ENCODE measurements at regions not wholly inside any gene's neighbourhood (a gene's known extent, or its start where the extent isn't known, plus 50 kb on each side); places are given as distances from the start of the nearest gene placed in this dataset.
"Not testable (repeated sequence)": the region's sequence is repeated elsewhere in the genome, so short reads cannot be mapped to it uniquely, and the experiment has no call there.

DNA sequence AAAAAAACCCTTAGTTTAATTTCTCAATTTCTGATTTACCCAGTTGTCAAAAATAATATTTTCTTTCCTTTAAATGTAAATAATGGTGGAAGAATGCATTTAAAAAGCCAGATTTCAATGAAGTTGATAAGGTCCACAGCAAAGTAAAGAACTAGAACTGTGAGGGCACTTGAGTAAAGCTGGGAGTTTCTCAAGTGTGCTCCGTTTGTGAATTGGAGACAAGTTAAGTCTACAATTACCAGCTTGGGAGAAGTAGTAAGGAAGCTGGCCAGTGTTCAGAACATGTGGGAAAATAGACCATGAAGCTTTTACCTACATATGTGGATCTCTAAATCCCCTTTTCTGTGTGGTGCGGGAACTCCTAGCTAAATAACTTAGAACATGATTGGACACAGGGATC is 239.4 kb downstream of the OXSM start:
- ChIA-PET POLR2A (no interaction called here), CTCF (no interaction called here)
- no peak overlapping the region for H3K4me3 Mint-ChIP-seq
- peaks cover 9% of the 10 kb centered on the region for H3K9me3 Mint-ChIP-seq
- DNase-seq (no peak), ATAC-seq (no peak)
- no peak overlapping the region for H3K27ac Mint-ChIP-seq
- no peaks in the 10 kb centered on the region for H3K36me3 Mint-ChIP-seq (ENCODE audit: low read depth)
- intact Hi-C loops (cut with micrococcal nuclease): no loop called here
- no peaks in the 10 kb centered on the region for H3K4me1 Mint-ChIP-seq (ENCODE audit: low read depth)
- H3K27me3 Mint-ChIP-seq: no peaks in the 10 kb centered on the region
- no peak for TF ChIP-seq CTCF (IDR thresholded peaks at IDR 0.05)

DNA sequence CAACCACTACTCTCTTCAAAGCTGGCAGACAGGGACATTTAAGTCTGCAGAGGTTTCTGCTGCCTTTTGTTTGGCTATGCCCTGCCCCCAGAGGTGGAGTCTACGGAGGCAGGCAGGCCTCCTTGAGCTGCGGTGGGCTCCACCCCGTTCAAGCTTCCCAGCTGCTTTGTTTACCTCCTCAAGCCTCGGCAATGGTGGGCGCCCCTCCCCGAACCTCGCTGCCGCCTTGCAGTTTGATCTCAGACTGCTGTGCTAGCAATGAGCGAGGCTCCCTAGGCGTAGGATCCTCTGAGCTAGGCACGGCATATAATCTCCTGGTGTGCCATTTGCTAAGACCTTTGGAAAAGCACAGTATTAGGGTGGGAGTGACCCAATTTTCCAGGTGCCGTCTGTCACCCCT is 252.2 kb downstream of the OXSM start:
- H3K4me3 Mint-ChIP-seq; H3K4me1 Mint-ChIP-seq (ENCODE audit: low read depth); H3K27ac Mint-ChIP-seq; POLR2A ChIA-PET; ATAC-seq; H3K36me3 Mint-ChIP-seq (ENCODE audit: low read depth); DNase-seq; CTCF ChIA-PET; H3K27me3 Mint-ChIP-seq; intact Hi-C loops (cut with micrococcal nuclease): not testable (repeated sequence)
- peaks cover 16% of the 10 kb centered on the region for H3K9me3 Mint-ChIP-seq

DNA sequence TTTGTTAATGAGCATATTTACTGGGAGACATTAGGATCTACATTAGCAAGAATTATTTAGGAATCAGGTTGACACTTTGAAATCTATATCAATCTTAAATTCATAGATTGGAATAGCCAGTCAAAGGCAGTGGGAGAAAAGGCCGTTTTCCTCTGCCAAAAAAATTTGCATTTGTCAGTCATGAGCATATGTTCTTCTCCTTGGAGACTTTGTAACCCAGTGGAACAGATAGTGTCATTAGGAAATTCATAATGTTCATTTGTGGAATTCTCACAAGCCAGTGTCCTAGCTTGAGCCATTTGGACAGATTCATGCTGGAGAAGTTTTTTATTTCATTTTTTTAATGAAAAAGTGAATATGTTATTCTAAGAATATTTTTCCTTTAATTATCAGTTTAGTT is 260.1 kb downstream of the OXSM start:
- ChIA-PET CTCF (no interaction called here), POLR2A (no interaction called here)
- no peaks in the 10 kb centered on the region for H3K27me3 Mint-ChIP-seq
- no peak overlapping the region for H3K4me3 Mint-ChIP-seq
- no peaks in the 10 kb centered on the region for H3K4me1 Mint-ChIP-seq (ENCODE audit: low read depth)
- no peaks in the 10 kb centered on the region for H3K9me3 Mint-ChIP-seq
- DNase-seq (no peak), ATAC-seq (no peak)
- TF ChIP-seq CTCF (IDR thresholded peaks at IDR 0.05): no peak
- intact Hi-C loops (cut with micrococcal nuclease): no loop called here
- H3K27ac Mint-ChIP-seq: no peak overlapping the region
- no peaks in the 10 kb centered on the region for H3K36me3 Mint-ChIP-seq (ENCODE audit: low read depth)

GRCh38 chr3:26050776-26051175 is 260.9 kb downstream of the OXSM start:
- CTCF ChIA-PET: no interaction called here
- Mint-ChIP-seq H3K4me1 (ENCODE audit: low read depth) (no peaks in the 10 kb centered on the region), H3K4me3 (no peak overlapping the region), H3K27ac (no peak overlapping the region), H3K9me3 (peaks cover 1% of the 10 kb centered on the region), H3K27me3 (no peaks in the 10 kb centered on the region), H3K36me3 (ENCODE audit: low read depth) (no peaks in the 10 kb centered on the region)
- ATAC-seq (no peak), DNase-seq (no peak)
- POLR2A ChIA-PET: no interaction called here
- intact Hi-C loops (cut with micrococcal nuclease): no loop called here
- TF ChIP-seq CTCF (IDR thresholded peaks at IDR 0.05): no peak

DNA sequence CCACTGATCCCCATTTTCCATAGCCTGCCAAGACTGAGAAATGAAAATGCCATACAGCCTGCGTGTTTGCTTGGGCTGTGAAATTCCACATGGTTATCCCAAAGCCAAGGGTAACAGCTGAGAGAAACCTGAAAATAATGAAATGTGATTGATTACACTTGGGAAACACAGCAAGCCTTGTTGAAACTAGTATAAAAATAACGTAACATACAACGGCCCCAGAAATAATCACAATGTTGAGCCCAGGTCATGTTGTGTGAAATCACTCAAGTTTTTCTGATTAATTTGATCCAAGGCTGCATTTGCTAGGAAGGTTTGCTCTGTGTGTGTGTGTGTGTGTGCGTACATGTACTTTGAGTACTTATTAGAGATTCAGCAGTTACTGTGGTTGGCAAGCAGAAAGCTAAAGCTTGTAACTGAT is 269.0 kb downstream of the OXSM start:
- intact Hi-C loops (cut with micrococcal nuclease): no loop called here
- ChIA-PET POLR2A (no interaction called here), CTCF (no interaction called here)
- H3K4me3 Mint-ChIP-seq: no peak overlapping the region
- no peak for TF ChIP-seq CTCF (IDR thresholded peaks at IDR 0.05)
- H3K4me1 Mint-ChIP-seq (ENCODE audit: low read depth): no peaks in the 10 kb centered on the region
- DNase-seq (no peak), ATAC-seq (no peak)
- no peaks in the 10 kb centered on the region for H3K27me3 Mint-ChIP-seq
- no peaks in the 10 kb centered on the region for H3K36me3 Mint-ChIP-seq (ENCODE audit: low read depth)
- H3K27ac Mint-ChIP-seq: no peak overlapping the region
- peaks cover 1% of the 10 kb centered on the region for H3K9me3 Mint-ChIP-seq

GRCh38 chr3:26061947-26062346 is 272.1 kb downstream of the OXSM start:
- POLR2A ChIA-PET: interaction anchor here (0.9 kb wide), 1 partner anchor 9 kb away, joined by 3 read pairs; no protein-coding TSS in a partner anchor
- CTCF ChIA-PET: no interaction called here
- no peaks in the 10 kb centered on the region for H3K36me3 Mint-ChIP-seq (ENCODE audit: low read depth)
- H3K4me3 Mint-ChIP-seq: no peak overlapping the region
- no peaks in the 10 kb centered on the region for H3K9me3 Mint-ChIP-seq
- ATAC-seq (no peak), DNase-seq (no peak)
- no peaks in the 10 kb centered on the region for H3K27me3 Mint-ChIP-seq
- intact Hi-C loops (cut with micrococcal nuclease): no loop called here
- no peaks in the 10 kb centered on the region for H3K4me1 Mint-ChIP-seq (ENCODE audit: low read depth)
- H3K27ac Mint-ChIP-seq: no peak overlapping the region
- TF ChIP-seq CTCF (IDR thresholded peaks at IDR 0.05): no peak

Measured in activated CD8-positive, alpha-beta T cell treated with anti-CD3 and anti-CD28 coated beads for 36 hours (primary cell).